K562 (cell line): ENCODE measurements at regions not wholly inside any gene's neighbourhood (a gene's known extent, or its start where the extent isn't known, plus 50 kb on each side); places are given as distances from the start of the nearest gene placed in this dataset.

ENCODE experiments used
- ATAC-seq: fragments of 200-7000 bp; cut with Tn5 transposase; 3 replicates; pipeline ENCODE4 v1.9.1; 2020; ENCODE audit warnings: moderate library complexity
- BruUV-seq: library from RNA; stranded (reverse); fragments of 400-500 nt; replicated peaks from 2 replicates; lab custom pipeline; 2021; lab: Mats Ljungman, UMichigan
- CTCF ChIA-PET: fragments of 300-600 bp; formaldehyde crosslinking; extraction: SDS; loops from one replicate; lab custom pipeline; 2021; ENCODE audit warnings: low intra/inter-chr PET ratio; lab: Yijun Ruan, JAX
- POLR2A ChIA-PET: fragments of 300-600, 350-650 bp; sonication (Branson Sonifier 250); formaldehyde crosslinking; extraction: SDS; loops from one replicate; lab custom pipeline; 2021; ENCODE audit warnings: antibody characterized with exemption, inconsistent platforms; lab: Yijun Ruan, JAX
- DNase-seq, 4 experiments: peaks; one replicate each; pipeline versions ENCODE4 v3.0.0 to v3.0.0-alpha.2; 2011 to 2018; ENCODE audit warnings: low spot score in 3 of 4, mixed read lengths in 3 of 4; ENCODE audit errors: extremely low read depth in 1 of 4
- FAIRE-seq: peaks from 2 replicates; lab custom pipeline; 2011; peaks lifted over from hg19 to GRCh38; lab: Jason Lieb, UNC
- H2AFZ ChIP-seq: 2 replicates; pipeline ENCODE4 v1.6.0; 2011; ENCODE audit warnings: low read depth, low read length, control low read depth, inconsistent platforms
- H3K27ac ChIP-seq: fragments of 200-600 bp; 3 replicates; pipeline ENCODE4 v1.8.0; 2011; ENCODE audit warnings: low read depth, mild to moderate bottlenecking, control low read depth, inconsistent platforms, low read length, moderate library complexity, mixed read lengths; ENCODE audit errors: extremely low read depth
- H3K27me3 ChIP-seq, 2 experiments: fragments of 300-600 bp in 1 of 2; 2 replicates in 1 of 2; 3 replicates in 1 of 2; pipeline versions ENCODE4 v1.6.0 to v1.8.0; 2011; ENCODE audit warnings: inconsistent platforms in 2 of 2, low read length in 2 of 2, mild to moderate bottlenecking in 1 of 2, mixed read lengths in 1 of 2, moderate library complexity in 1 of 2; ENCODE audit not compliant: control insufficient read depth in 2 of 2, insufficient read depth in 2 of 2
- H3K36me3 ChIP-seq: fragments of 300-600 bp; 3 replicates; pipeline ENCODE4 v1.8.0; 2011; ENCODE audit warnings: mild to moderate bottlenecking, low read length, inconsistent platforms; ENCODE audit not compliant: control insufficient read depth, insufficient read depth
- H3K4me1 ChIP-seq, 2 experiments: fragments of 200-600 bp in 1 of 2; replicated peaks in 1 of 2; 2 replicates in 1 of 2; 3 replicates in 1 of 2; pipeline versions ENCODE4 v1.5.1 to v1.8.0; 2011; ENCODE audit warnings: inconsistent platforms in 2 of 2, low read length in 2 of 2, mild to moderate bottlenecking in 1 of 2, mixed read lengths in 1 of 2, moderate library complexity in 1 of 2; ENCODE audit not compliant: control insufficient read depth in 2 of 2, insufficient read depth in 2 of 2
- H3K4me2 ChIP-seq: 2 replicates; pipeline ENCODE4 v1.6.1; 2011; ENCODE audit warnings: low read length, control low read depth, inconsistent platforms, mixed read lengths; ENCODE audit not compliant: insufficient read depth
- H3K4me3 ChIP-seq: fragments of 200-600 bp; sonication (generic), shearing (Covaris generic); 2 replicates; pipeline ENCODE4 v1.5.1; 2016; ENCODE audit warnings: control low read depth, inconsistent platforms
- H3K79me2 ChIP-seq: fragments of 200-600 bp; 3 replicates; pipeline ENCODE4 v1.8.0; 2011; ENCODE audit warnings: low read length, inconsistent platforms; ENCODE audit not compliant: control insufficient read depth, insufficient read depth
- H3K9ac ChIP-seq, 2 experiments: 2 replicates each; pipeline versions ENCODE4 v1.6.0 to v1.6.1; 2011; ENCODE audit warnings: low read depth in 2 of 2, low read length in 2 of 2, control low read depth in 1 of 2, inconsistent platforms in 1 of 2, mild to moderate bottlenecking in 1 of 2, mixed read lengths in 1 of 2; ENCODE audit not compliant: insufficient read depth in 1 of 2
- H3K9me1 ChIP-seq: one replicate; pipeline ENCODE4 v1.6.0; 2011; ENCODE audit warnings: inconsistent platforms, mild to moderate bottlenecking, low read length, moderate library complexity; ENCODE audit not compliant: control insufficient read depth, insufficient read depth
- H3K9me3 ChIP-seq: replicated peaks from 2 replicates; pipeline ENCODE4 v1.5.1; 2011; ENCODE audit warnings: low read depth, low read length, inconsistent platforms; ENCODE audit not compliant: control insufficient read depth, insufficient read depth
- H4K20me1 ChIP-seq: replicated peaks from 2 replicates; pipeline ENCODE4 v1.6.1; 2011; ENCODE audit warnings: low read length, inconsistent platforms, mixed read lengths; ENCODE audit not compliant: control insufficient read depth, insufficient read depth
- ASH1L ChIP-seq: fragments of 450-650 bp; IDR thresholded peaks from 2 replicates; pipeline ENCODE4 v1.6.1; 2018; ENCODE audit warnings: borderline replicate concordance, mild to moderate bottlenecking, low read depth; ENCODE audit not compliant: partially characterized antibody
- KAT8 ChIP-seq: fragments of 450-650 bp; IDR thresholded peaks from 2 replicates; pipeline ENCODE4 v1.6.1; 2016; ENCODE audit warnings: low read depth, mild to moderate bottlenecking
- LARP7 ChIP-seq: fragments of 450-650 bp; IDR thresholded peaks from 2 replicates; pipeline ENCODE4 v1.6.1; 2016
- SMARCB1 ChIP-seq: IDR thresholded peaks from 2 replicates; pipeline ENCODE4 v1.6.1; 2011; ENCODE audit warnings: improper control_type of control experiment, low read depth; ENCODE audit not compliant: insufficient read length
- SRSF1 ChIP-seq: fragments of 200-400 bp; formaldehyde crosslinking; IDR thresholded peaks from 2 replicates; pipeline ENCODE4 v1.6.1; 2017; ENCODE audit warnings: mild to moderate bottlenecking, low read depth, low read length, moderate library complexity
- STAT5A ChIP-seq: IDR thresholded peaks from 2 replicates; pipeline ENCODE4 v1.6.1; 2012; ENCODE audit warnings: low read length, inconsistent platforms, borderline replicate concordance
- TCF7 ChIP-seq: sonication (generic); IDR thresholded peaks from 2 replicates; pipeline ENCODE4 v1.6.1; 2016; ENCODE audit warnings: antibody characterized with exemption, borderline replicate concordance
- WHSC1 ChIP-seq: IDR thresholded peaks from one replicate; pipeline ENCODE4 v1.6.1; 2012; ENCODE audit warnings: low read length, control low read depth, inconsistent platforms
- ZNF143 ChIP-seq: sonication (generic); formaldehyde crosslinking; IDR thresholded peaks from 2 replicates; pipeline ENCODE4 v1.9.0; 2022; ENCODE audit warnings: mild to moderate bottlenecking, missing genetic modification reagents
- WGBS: fragments of 100-300 bp; shearing (Covaris generic); methylation state at CpG from one replicate; pipeline ENCODE4 v1.1.6; 2016; ENCODE audit warnings: low coverage, mixed read lengths; ENCODE audit not compliant: insufficient coverage; ENCODE audit errors: missing lambda C conversion rate; 5-methylcytosine and 5-hydroxymethylcytosine counted together
- in situ Hi-C: fragments of 300-500 bp; cut with MboI; formaldehyde crosslinking; loops from 4 replicates; pipeline ENCODE4 v1.15.0; 2018; ENCODE audit warnings: inconsistent platforms, mixed read lengths
- intact Hi-C: fragments of 100-400 bp; cut with micrococcal nuclease; formaldehyde crosslinking; loops from 2 replicates; pipeline ENCODE4 v1.14.2; 2022
- TF ChIP-seq, protein P1 (sequence below): IDR thresholded peaks from 2 replicates; pipeline ENCODE4 v1.6.1; 2014; ENCODE audit warnings: antibody characterized with exemption

DNA sequence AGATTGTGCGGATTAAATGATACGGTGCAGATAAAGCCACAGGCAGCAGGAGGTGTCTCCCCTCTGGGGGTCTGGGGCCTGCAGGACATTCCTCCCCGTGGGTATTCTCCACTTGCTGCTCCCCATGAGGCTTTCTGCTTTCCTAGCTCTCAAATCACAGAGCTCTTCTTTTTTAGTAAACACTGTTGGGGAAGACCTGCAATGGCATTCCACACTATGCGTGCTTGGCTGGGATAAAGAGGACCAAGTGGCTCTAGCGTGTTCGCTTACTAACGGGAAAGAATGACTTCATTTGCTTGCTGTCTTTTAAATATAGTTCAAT, 146.5 kb downstream of the DDX1 start:
- BruUV-seq, result no TSS peak
- POLR2A ChIA-PET, result no interaction called here
- no peak for ATAC-seq

DNA sequence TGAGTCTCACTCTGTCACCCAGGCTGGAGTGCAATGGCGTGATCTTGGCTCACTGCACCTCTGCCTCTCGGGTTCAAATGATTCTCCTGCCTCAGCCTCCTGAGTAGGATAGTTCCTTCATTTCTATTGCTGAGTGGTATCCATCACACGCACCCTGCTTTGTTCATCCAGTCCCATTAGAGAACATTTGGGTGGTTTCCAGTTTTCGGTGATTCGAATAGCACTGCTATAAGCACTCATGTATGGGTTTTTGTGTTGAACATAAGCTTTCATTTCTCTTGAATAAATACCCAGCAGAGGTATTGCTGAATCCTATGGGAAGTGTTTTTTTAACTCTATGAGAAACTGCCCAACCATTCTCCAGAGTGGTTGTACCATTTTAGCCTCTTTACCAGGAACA, 147.3 kb downstream of the DDX1 start:
- H3K27ac ChIP-seq, result no peak overlapping the region
- no peak overlapping the region for H3K4me3 ChIP-seq
- no peak for TF ChIP-seq ZNF143 (CRISPR knock-in tag)
- no peak for TF ChIP-seq ASH1L
- TF ChIP-seq SRSF1, result no peak
- TF ChIP-seq KAT8, result no peak
- TF ChIP-seq, protein P1, sequence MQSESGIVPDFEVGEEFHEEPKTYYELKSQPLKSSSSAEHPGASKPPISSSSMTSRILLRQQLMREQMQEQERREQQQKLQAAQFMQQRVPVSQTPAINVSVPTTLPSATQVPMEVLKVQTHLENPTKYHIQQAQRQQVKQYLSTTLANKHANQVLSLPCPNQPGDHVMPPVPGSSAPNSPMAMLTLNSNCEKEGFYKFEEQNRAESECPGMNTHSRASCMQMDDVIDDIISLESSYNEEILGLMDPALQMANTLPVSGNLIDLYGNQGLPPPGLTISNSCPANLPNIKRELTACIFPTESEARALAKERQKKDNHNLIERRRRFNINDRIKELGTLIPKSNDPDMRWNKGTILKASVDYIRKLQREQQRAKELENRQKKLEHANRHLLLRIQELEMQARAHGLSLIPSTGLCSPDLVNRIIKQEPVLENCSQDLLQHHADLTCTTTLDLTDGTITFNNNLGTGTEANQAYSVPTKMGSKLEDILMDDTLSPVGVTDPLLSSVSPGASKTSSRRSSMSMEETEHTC, result no peak
- 0% methylated on average over 4 of the region's 5 CpGs for WGBS
- H3K9me3 ChIP-seq, result no peaks in the 10 kb centered on the region
- no peaks in the 10 kb centered on the region for H3K79me2 ChIP-seq
- in situ Hi-C loops, result no loop called here
- H3K9me1 ChIP-seq, result no peaks in the 10 kb centered on the region
- CTCF ChIA-PET, result no interaction called here
- intact Hi-C loops, result no loop called here
- ATAC-seq, result no peak
- H3K4me1 ChIP-seq, result no peaks in the 10 kb centered on the region
- DNase-seq, result no peak
- no peak overlapping the region for H3K4me2 ChIP-seq
- FAIRE-seq, result no peak
- no peak overlapping the region for H3K9ac ChIP-seq
- POLR2A ChIA-PET, result interaction anchor here (0.6 kb wide), 1 partner anchor 485 kb away, joined by 5 read pairs; no protein-coding TSS in a partner anchor
- BruUV-seq, result no TSS peak
- peaks cover 3 to 24% of the 10 kb centered on the region in 2 experiments; a peak in 4 of 5 replicates for H3K27me3 ChIP-seq
- H2AFZ ChIP-seq, result no peak overlapping the region
- 0 out of 2 replicates have a peak, but pooled peaks cover 4% of the 10 kb centered on the region for H4K20me1 ChIP-seq
- no peaks in the 10 kb centered on the region for H3K36me3 ChIP-seq

More for the DNA sequence above, 146.5 kb downstream of the DDX1 start:
- intact Hi-C loops (no loop called here), in situ Hi-C loops (no loop called here)
- Histone ChIP-seq H3K9ac (no peak overlapping the region), H3K36me3 (no peaks in the 10 kb centered on the region), H3K27me3 (peaks cover 5 to 29% of the 10 kb centered on the region in 2 experiments; a peak in 4 of 5 replicates), H3K27ac (no peak overlapping the region), H4K20me1 (0 out of 2 replicates have a peak, but pooled peaks cover 4% of the 10 kb centered on the region), H3K4me2 (no peak overlapping the region), H2AFZ (no peak overlapping the region), H3K9me1 (no peaks in the 10 kb centered on the region), H3K79me2 (no peaks in the 10 kb centered on the region), H3K4me3 (no peak overlapping the region), H3K4me1 (no peaks in the 10 kb centered on the region), H3K9me3 (no peaks in the 10 kb centered on the region)
- FAIRE-seq (no peak), DNase-seq (no peak)
- WGBS, result 7% methylated on average over 7 of the region's 7 CpGs
- CTCF ChIA-PET, result no interaction called here
- no peak for TF ChIP-seq TCF7
- no peak for TF ChIP-seq STAT5A
- no peak for TF ChIP-seq SMARCB1
- no peak for TF ChIP-seq LARP7
- no peak for TF ChIP-seq WHSC1
